Mammary epithelial cell (primary cell): ENCODE measurements at regions not wholly inside any gene's neighbourhood (a gene's known extent, or its start where the extent isn't known, plus 50 kb on each side); places are given as distances from the start of the nearest gene placed in this dataset.

ENCODE experiments used
- EZH2 ChIP-seq: IDR thresholded peaks from 2 replicates; pipeline ENCODE4 v1.6.1; 2012; ENCODE audit warnings: low read length, inconsistent platforms, borderline replicate concordance
- TF ChIP-seq, protein P1 (sequence below), 2 donors: IDR thresholded peaks in 1 of 2; conservative IDR thresholded peaks in 1 of 2; 2 replicates each; pipeline ENCODE4 v1.5.1; 2011 to 2012; ENCODE audit warnings: inconsistent platforms in 2 of 2, low read length in 2 of 2, mild to moderate bottlenecking in 2 of 2, control low read depth in 1 of 2, low read depth in 1 of 2; ENCODE audit not compliant: insufficient read depth in 1 of 2; ENCODE audit errors: extremely low read depth in 1 of 2

- no peak for TF ChIP-seq EZH2
- TF ChIP-seq, protein P1, sequence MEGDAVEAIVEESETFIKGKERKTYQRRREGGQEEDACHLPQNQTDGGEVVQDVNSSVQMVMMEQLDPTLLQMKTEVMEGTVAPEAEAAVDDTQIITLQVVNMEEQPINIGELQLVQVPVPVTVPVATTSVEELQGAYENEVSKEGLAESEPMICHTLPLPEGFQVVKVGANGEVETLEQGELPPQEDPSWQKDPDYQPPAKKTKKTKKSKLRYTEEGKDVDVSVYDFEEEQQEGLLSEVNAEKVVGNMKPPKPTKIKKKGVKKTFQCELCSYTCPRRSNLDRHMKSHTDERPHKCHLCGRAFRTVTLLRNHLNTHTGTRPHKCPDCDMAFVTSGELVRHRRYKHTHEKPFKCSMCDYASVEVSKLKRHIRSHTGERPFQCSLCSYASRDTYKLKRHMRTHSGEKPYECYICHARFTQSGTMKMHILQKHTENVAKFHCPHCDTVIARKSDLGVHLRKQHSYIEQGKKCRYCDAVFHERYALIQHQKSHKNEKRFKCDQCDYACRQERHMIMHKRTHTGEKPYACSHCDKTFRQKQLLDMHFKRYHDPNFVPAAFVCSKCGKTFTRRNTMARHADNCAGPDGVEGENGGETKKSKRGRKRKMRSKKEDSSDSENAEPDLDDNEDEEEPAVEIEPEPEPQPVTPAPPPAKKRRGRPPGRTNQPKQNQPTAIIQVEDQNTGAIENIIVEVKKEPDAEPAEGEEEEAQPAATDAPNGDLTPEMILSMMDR (conservative IDR thresholded peaks at IDR 0.05 in 1 of 2, IDR thresholded peaks at IDR 0.05 in 1 of 2; ENCODE audit: extremely low read depth in 1 of 2, insufficient read depth in 1 of 2, low read depth in 1 of 2, low read length in 2 of 2): no peak
Observed at GRCh38 chr11:70737816-70738630, 339.7 kb downstream of the CTTN start.
